GM12878 (cell line): ENCODE measurements at regions not wholly inside any gene's neighbourhood (a gene's known extent, or its start where the extent isn't known, plus 50 kb on each side); places are given as distances from the start of the nearest gene placed in this dataset.

Source experiments
- ATAC-seq: fragments of 200-7000 bp; cut with Tn5 transposase; 3 replicates; pipeline ENCODE4 v1.9.1; 2020; ENCODE audit warnings: mild to moderate bottlenecking, moderate library complexity
- BruUV-seq: library from RNA; stranded (reverse); fragments of 400-500 nt; replicated peaks from 2 replicates; lab custom pipeline; 2021; lab: Mats Ljungman, UMichigan
- CTCF ChIA-PET: fragments of 300-600 bp; sonication (Branson Sonifier 250); formaldehyde crosslinking; extraction: SDS; loops from one replicate; lab custom pipeline; 2021; ENCODE audit warnings: inconsistent platforms; lab: Yijun Ruan, JAX
- POLR2A ChIA-PET: fragments of 350-600 bp; formaldehyde crosslinking; extraction: SDS; loops from one replicate; lab custom pipeline; 2021; ENCODE audit warnings: inconsistent platforms; lab: Charles Lee
- RAD21 ChIA-PET: fragments of 300-600 bp; sonication (Branson Sonifier 250); formaldehyde crosslinking; loops from one replicate; lab custom pipeline; 2023; ENCODE audit warnings: antibody characterized with exemption; ENCODE audit not compliant: unreplicated experiment; lab: Charles Lee
- SMC1A ChIA-PET: fragments of 300-600 bp; sonication (Branson Sonifier 250); formaldehyde crosslinking; loops from one replicate; lab custom pipeline; 2023; ENCODE audit not compliant: unreplicated experiment, uncharacterized antibody; lab: Charles Lee
- DNase-seq: peaks from one replicate; pipeline ENCODE4 v3.0.0-alpha.2; 2011; ENCODE audit warnings: low read depth, low spot score
- FAIRE-seq: peaks from 3 replicates; lab custom pipeline; 2011; peaks lifted over from hg19 to GRCh38; lab: Jason Lieb, UNC
- H2AFZ ChIP-seq: 2 replicates; pipeline ENCODE4 v1.6.0; 2011; ENCODE audit warnings: low read depth, low read length, control low read depth; ENCODE audit not compliant: control insufficient read depth
- H3K27ac ChIP-seq: 2 replicates; pipeline ENCODE4 v1.5.1; 2011; ENCODE audit warnings: control low read depth; ENCODE audit not compliant: control insufficient read depth, insufficient read depth
- H3K27me3 ChIP-seq, 2 experiments: replicated peaks in 1 of 2; 2 replicates each; pipeline versions ENCODE4 v1.6.0 to v1.6.1; 2011; ENCODE audit warnings: low read length in 1 of 2; ENCODE audit not compliant: control insufficient read depth in 2 of 2, insufficient read depth in 2 of 2
- H3K36me3 ChIP-seq, 2 experiments: 2 replicates each; pipeline ENCODE4 v1.5.1; 2011; ENCODE audit warnings: low read length in 1 of 2; ENCODE audit not compliant: control insufficient read depth in 2 of 2, insufficient read depth in 2 of 2
- H3K4me1 ChIP-seq: 2 replicates; pipeline ENCODE4 v1.6.1; 2011; ENCODE audit warnings: mild to moderate bottlenecking, low read length, moderate library complexity, mixed read lengths; ENCODE audit not compliant: control insufficient read depth, insufficient read depth
- H3K4me2 ChIP-seq: 2 replicates; pipeline ENCODE4 v1.6.0; 2011; ENCODE audit warnings: control low read depth; ENCODE audit not compliant: control insufficient read depth, insufficient read depth
- H3K4me3 ChIP-seq: fragments of 200-600 bp; sonication (generic); 2 replicates; pipeline ENCODE4 v1.5.1; 2016
- H3K79me2 ChIP-seq: 2 replicates; pipeline ENCODE4 v1.6.0; 2011; ENCODE audit warnings: low read length; ENCODE audit not compliant: control insufficient read depth, insufficient read depth
- H3K9ac ChIP-seq: 2 replicates; pipeline ENCODE4 v1.8.0; 2011; ENCODE audit warnings: low read length, control low read depth, mixed read lengths; ENCODE audit not compliant: control insufficient read depth, insufficient read depth
- H3K9me3 ChIP-seq: replicated peaks from 3 replicates; pipeline ENCODE4 v1.5.1; 2011; ENCODE audit warnings: mild to moderate bottlenecking, low read length; ENCODE audit not compliant: control insufficient read depth, insufficient read depth
- H4K20me1 ChIP-seq: 2 replicates; pipeline ENCODE4 v1.6.0; 2011; ENCODE audit not compliant: control insufficient read depth, insufficient read depth
- CBX5 ChIP-seq: sonication (generic); IDR thresholded peaks from 2 replicates; pipeline ENCODE4 v1.6.1; 2016; ENCODE audit warnings: low read depth, moderate library complexity, mild to moderate bottlenecking, inconsistent platforms
- HDAC6 ChIP-seq: fragments of 200-600 bp; sonication (generic); IDR thresholded peaks from one replicate; pipeline ENCODE4 v1.8.0; 2017; ENCODE audit warnings: antibody characterized with exemption; ENCODE audit not compliant: unreplicated experiment
- HDGF ChIP-seq: fragments of 450-650 bp; IDR thresholded peaks from 2 replicates; pipeline ENCODE4 v1.6.1; 2016; ENCODE audit warnings: antibody characterized with exemption
- SMAD1 ChIP-seq: fragments of 450-650 bp; IDR thresholded peaks from 2 replicates; pipeline ENCODE4 v1.6.1; 2018; ENCODE audit warnings: mild to moderate bottlenecking, low read depth; ENCODE audit not compliant: partially characterized antibody
- SMAD5 ChIP-seq: IDR thresholded peaks from 2 replicates; pipeline ENCODE4 v1.6.1; 2016; ENCODE audit warnings: antibody characterized with exemption, low read depth
- TCF3 ChIP-seq: IDR thresholded peaks from 2 replicates; pipeline ENCODE4 v1.6.1; 2012; ENCODE audit warnings: low read depth, mild to moderate bottlenecking, low read length, borderline replicate concordance; ENCODE audit not compliant: insufficient read depth
- WGBS: methylation state at CpG from one replicate; pipeline ENCODE4 v1.1.6; 2016; ENCODE audit warnings: low lambda C conversion rate; ENCODE audit not compliant: insufficient replicate concordance, insufficient coverage; ENCODE audit errors: missing lambda C conversion rate; 5-methylcytosine and 5-hydroxymethylcytosine counted together
- in situ Hi-C: fragments of 300-500 bp; cut with MboI; formaldehyde crosslinking; loops from 9 replicates; pipeline ENCODE4 v1.14.3; 2018; ENCODE audit warnings: mixed read lengths
- intact Hi-C: fragments of 100-400 bp; cut with micrococcal nuclease; formaldehyde crosslinking; loops from one replicate; pipeline ENCODE4 v1.14.2; 2022; ENCODE audit not compliant: unreplicated experiment
- TF ChIP-seq, protein P1 (sequence below): fragments of 450-650 bp; formaldehyde crosslinking; IDR thresholded peaks from 2 replicates; pipeline ENCODE4 v1.5.0; 2022; ENCODE audit warnings: mild to moderate bottlenecking, missing genetic modification characterization

GRCh38 chr10:18738835-18739234 is 79.6 kb downstream of the ARL5B start:
- ChIA-PET CTCF (no interaction called here), SMC1A (no interaction called here), POLR2A (no interaction called here), RAD21 (no interaction called here)
- Histone ChIP-seq H3K36me3 (no peaks in the 10 kb centered on the region), H3K9me3 (no peaks in the 10 kb centered on the region), H3K4me2 (no peak overlapping the region), H3K4me3 (no peak overlapping the region), H4K20me1 (no peaks in the 10 kb centered on the region), H3K27me3 (no peaks in the 10 kb centered on the region), H3K27ac (no peak overlapping the region), H2AFZ (no peak overlapping the region), H3K4me1 (no peaks in the 10 kb centered on the region), H3K9ac (no peak overlapping the region), H3K79me2 (no peaks in the 10 kb centered on the region)
- TF ChIP-seq SMAD1 (no peak), SMAD5 (no peak), HDAC6 (no peak), TCF3 (no peak)
- TF ChIP-seq, protein P1, sequence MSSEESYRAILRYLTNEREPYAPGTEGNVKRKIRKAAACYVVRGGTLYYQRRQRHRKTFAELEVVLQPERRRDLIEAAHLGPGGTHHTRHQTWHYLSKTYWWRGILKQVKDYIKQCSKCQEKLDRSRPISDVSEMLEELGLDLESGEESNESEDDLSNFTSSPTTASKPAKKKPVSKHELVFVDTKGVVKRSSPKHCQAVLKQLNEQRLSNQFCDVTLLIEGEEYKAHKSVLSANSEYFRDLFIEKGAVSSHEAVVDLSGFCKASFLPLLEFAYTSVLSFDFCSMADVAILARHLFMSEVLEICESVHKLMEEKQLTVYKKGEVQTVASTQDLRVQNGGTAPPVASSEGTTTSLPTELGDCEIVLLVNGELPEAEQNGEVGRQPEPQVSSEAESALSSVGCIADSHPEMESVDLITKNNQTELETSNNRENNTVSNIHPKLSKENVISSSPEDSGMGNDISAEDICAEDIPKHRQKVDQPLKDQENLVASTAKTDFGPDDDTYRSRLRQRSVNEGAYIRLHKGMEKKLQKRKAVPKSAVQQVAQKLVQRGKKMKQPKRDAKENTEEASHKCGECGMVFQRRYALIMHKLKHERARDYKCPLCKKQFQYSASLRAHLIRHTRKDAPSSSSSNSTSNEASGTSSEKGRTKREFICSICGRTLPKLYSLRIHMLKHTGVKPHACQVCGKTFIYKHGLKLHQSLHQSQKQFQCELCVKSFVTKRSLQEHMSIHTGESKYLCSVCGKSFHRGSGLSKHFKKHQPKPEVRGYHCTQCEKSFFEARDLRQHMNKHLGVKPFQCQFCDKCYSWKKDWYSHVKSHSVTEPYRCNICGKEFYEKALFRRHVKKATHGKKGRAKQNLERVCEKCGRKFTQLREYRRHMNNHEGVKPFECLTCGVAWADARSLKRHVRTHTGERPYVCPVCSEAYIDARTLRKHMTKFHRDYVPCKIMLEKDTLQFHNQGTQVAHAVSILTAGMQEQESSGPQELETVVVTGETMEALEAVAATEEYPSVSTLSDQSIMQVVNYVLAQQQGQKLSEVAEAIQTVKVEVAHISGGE (CRISPR knock-in tag): no peak
- in situ Hi-C loops: no loop called here
- DNase-seq: no peak
- BruUV-seq: no TSS peak
- intact Hi-C loops: no loop called here
- FAIRE-seq: no peak
- no peak for ATAC-seq
- 3% methylated on average over 3 of the region's 3 CpGs for WGBS

GRCh38 chr10:18743926-18744325 is 84.7 kb downstream of the ARL5B start:
- H3K27ac ChIP-seq: no peak overlapping the region
- SMC1A ChIA-PET: no interaction called here
- no peak overlapping the region for H2AFZ ChIP-seq
- DNase-seq: no peak
- no peaks in the 10 kb centered on the region for H3K36me3 ChIP-seq
- TF ChIP-seq CBX5 (0 out of 2 replicates have a peak, but pooled peaks have one; percentile 56), HDGF (no peak)
- ATAC-seq: no peak
- H3K4me3 ChIP-seq: no peak overlapping the region
- no peaks in the 10 kb centered on the region for H3K9me3 ChIP-seq
- no peaks in the 10 kb centered on the region for H3K79me2 ChIP-seq
- FAIRE-seq: no peak
- H3K4me2 ChIP-seq: no peak overlapping the region
- in situ Hi-C loops: no loop called here
- no peak overlapping the region for H3K9ac ChIP-seq
- intact Hi-C loops: no loop called here
- POLR2A ChIA-PET: no interaction called here
- H3K27me3 ChIP-seq: no peaks in the 10 kb centered on the region
- CTCF ChIA-PET: no interaction called here
- no peaks in the 10 kb centered on the region for H4K20me1 ChIP-seq
- H3K4me1 ChIP-seq: no peaks in the 10 kb centered on the region
- RAD21 ChIA-PET: no interaction called here
- no TSS peak for BruUV-seq
